GM12892 (cell line): ENCODE measurements at regions not wholly inside any gene's neighbourhood (a gene's known extent, or its start where the extent isn't known, plus 50 kb on each side); places are given as distances from the start of the nearest gene placed in this dataset.
A peak's percentile ranks its signal among the peaks of the same experiment; 100 is the strongest.

Source experiments
- DNase-seq: peaks from one replicate; pipeline ENCODE4 v3.0.0; 2011; ENCODE audit not compliant: insufficient read length
- FAIRE-seq: peaks from 2 replicates; lab custom pipeline; 2011; peaks lifted over from hg19 to GRCh38; lab: Jason Lieb, UNC
- POLR2A ChIP-seq: IDR thresholded peaks from 2 replicates; pipeline ENCODE4 v1.6.1; 2011; ENCODE audit warnings: low read depth, low read length, control low read depth
- POLR2AphosphoS5 ChIP-seq: IDR thresholded peaks from 2 replicates; pipeline ENCODE4 v1.6.1; 2011; ENCODE audit warnings: low read depth, low read length, control low read depth
- TAF1 ChIP-seq: IDR thresholded peaks from 2 replicates; pipeline ENCODE4 v1.6.1; 2011; ENCODE audit warnings: low read depth, mild to moderate bottlenecking, control low read depth, low read length, borderline replicate concordance

DNA sequence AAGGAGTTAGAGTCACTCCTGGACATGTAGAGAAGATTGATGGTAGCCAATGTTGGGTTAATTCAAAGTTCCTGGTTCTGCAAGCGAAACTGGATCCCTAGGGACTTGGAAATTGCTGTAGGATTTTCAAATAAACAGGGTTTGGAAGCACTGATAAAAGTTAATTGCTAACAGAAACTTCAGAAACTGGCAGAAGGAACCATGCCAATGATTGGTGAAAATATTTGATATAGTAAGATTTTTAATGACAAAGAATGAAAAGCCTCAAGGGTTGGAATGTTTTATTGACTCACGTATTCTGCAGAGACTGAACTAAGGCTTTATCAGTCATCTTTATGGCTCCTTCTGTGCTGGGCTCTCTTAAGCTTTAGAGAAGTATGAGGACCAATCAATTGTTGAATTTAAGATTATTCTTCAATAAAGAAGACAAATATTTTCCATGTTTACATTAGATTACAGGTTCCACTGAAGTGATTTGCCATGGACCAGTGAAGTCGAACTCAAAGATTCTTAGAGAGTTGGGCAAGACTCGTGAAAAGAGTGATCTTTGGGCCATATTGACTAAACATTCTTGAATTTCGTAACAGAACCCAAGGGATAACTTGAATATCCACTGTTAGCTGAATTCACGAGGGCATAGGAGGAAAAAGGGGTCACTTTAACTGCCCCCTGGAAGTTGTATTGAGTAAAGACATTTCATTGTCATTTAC is 371.4 kb downstream of the HDGFL1 start:
- TF ChIP-seq POLR2AphosphoS5 (no peak), TAF1 (no peak), POLR2A (no peak)
- DNase-seq: no peak
- FAIRE-seq: no peak

DNA sequence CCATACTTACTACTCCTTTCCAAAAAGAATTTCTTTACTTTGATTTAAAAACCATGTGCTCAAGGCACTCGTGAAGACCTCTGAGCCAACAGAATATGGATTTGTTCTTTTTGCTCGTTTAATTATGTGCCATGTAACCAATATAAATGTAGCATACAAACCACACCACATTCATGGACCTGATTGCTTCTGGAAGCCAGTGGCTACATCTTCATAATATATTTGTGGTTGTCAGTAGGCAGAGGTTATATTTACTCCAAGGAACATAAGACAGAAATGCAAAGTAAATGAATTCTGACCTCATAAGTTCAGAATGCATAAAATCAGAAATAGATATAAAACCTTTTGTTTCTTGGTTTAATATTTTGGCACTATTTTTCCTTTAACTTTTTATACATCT is 373.0 kb downstream of the HDGFL1 start:
- DNase-seq (no peak), FAIRE-seq (no peak)
- TF ChIP-seq TAF1 (no peak), POLR2A (no peak), POLR2AphosphoS5 (no peak)

DNA sequence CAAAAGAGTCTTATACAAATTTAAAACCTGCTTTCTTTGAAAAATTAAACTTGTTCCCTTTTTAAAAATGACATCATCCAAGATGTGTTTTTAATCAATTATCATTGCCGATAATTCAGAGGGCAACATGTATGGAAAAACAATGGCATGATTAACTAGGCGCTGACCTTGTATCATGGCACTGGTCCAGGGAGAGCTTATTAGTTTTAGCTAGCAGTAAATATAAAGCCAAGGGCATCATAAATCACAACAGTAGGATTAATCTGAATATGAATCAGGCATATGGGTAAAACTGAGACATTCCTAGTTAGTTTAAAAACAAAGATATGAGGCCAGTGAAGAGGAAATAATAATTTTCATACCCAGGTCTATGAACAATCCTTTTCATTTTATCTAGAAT is 374.0 kb downstream of the HDGFL1 start:
- no peak for TF ChIP-seq TAF1
- TF ChIP-seq POLR2AphosphoS5: no peak
- TF ChIP-seq POLR2A: no peak
- FAIRE-seq: no peak

DNA sequence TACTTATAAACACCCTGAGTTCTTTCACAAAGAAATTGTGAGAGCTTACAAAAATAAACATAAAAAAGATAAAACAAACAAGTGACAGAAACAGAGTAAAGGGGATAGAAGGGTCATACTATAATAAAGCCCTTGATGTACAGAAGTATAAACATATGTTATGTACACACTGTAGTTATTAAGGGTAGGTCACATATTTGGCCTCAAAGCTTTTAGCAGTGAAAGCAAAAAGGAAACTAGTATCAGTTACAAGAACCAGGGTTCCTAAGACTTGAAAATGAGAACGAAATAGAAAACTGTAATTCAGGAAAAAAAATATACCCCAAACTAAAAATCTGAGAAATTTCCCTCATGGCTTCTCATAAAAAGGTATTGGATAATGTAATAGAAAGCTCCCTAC is 380.6 kb downstream of the HDGFL1 start:
- FAIRE-seq: no peak
- DNase-seq: no peak

More for the DNA sequence above, 374.0 kb downstream of the HDGFL1 start:
- DNase-seq: no peak

DNA sequence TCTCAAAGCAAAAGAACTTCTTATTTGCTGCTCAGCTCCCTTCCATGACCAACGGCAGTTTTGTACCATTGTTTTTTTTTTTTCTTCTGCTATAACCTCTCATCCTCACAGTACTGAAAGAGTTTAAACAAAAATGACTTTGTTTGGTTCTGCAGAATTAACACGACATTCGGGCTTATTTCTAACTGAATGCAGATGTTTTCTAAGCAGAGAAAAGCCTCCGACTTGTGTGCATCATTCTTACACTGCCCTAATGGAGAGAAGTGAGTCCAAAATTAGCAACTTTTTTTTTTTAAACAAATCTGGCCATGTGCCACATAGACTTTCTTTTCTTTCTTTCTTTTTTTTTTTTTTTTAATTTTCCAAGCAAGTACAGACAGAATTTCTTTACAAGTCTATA is 382.7 kb downstream of the HDGFL1 start:
- no peak for DNase-seq
- TF ChIP-seq POLR2A: no peak
- no peak for TF ChIP-seq TAF1
- no peak for TF ChIP-seq POLR2AphosphoS5
- no peak for FAIRE-seq

More for the DNA sequence above, 380.6 kb downstream of the HDGFL1 start:
- TF ChIP-seq POLR2AphosphoS5: no peak
- no peak for TF ChIP-seq TAF1

DNA sequence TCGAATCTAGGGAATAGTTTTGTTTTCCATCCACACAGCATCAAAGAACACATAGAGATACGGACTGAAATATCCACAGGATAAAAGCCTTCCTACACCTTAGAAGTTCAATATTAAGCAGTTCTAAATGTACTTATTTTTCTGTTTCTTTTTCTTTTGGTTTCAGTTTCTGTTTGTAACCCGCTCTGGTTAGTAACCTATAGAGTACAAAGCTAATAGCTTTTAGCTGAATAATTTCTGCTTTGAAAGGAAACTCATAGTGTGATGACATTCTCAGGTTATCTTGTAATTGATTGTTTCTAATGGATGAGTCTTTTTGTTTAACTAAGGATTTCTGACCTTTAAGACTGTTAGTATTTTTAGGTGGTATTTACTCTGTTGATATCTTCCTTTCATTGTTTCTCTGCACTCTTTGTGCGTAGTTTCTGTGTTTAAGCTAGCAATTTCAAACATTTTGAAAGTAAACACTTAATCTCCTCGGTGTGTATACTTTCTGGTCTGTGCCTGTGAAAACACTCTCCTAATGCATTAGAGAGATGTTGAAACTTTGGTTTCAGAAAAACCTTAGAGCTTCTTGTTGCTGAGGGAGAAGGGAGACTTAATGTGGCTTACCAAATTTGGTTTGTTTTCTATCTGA is 385.5 kb downstream of the HDGFL1 start:
- FAIRE-seq (peak; percentile 62), DNase-seq (no peak)
- TF ChIP-seq TAF1 (no peak), POLR2AphosphoS5 (no peak), POLR2A (no peak)

DNA sequence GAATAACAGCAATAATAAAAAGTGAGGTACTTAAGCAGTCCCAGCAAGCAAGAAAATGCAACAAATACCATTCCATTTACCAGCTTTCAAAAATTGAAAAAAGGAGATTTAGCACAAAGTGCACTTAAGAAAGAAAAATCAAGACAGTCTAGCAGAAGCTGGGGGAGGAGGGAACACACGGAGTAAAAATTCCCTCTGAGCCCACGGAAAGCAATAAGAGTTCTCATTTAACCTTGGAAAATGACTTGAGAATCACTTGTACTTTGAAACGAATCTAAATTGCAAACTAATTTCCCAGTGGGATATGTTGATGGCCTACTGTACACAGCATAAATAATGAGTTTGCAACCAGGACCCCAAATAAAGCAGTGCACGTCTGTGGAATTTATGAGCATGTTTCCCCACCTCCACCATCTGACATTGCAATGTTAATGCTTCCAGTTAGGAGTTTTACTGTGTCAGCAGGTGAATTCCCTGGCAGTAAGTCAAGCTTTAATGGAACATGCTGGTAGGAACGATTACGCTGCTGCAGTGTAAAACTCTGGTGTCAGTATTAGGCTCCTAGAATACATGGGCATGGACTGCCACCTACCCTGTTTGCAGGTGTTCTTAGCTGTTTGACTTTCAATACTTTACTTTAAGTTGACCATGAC is 386.8 kb downstream of the HDGFL1 start:
- DNase-seq: no peak
- FAIRE-seq: peak; percentile 73
- TF ChIP-seq POLR2A (no peak), POLR2AphosphoS5 (no peak), TAF1 (no peak)

DNA sequence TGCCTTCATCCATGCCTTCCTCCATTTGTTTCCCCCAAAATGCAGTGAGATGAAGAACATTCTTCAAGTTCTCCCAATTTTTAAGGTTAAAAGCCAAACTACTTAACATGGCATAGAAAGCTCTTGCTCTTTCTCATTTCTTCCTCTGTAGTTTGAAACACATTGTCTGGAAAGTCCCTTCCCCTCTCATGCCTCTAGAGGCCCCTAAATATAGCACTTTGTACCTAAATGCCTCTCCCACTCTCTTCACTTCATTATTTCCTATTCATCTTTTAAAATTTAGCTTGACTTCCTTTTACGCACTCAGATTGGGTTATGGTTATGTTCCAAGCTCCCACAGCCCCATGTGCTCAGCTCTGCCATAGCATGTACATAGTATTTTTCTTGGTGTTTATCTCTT is 389.3 kb downstream of the HDGFL1 start:
- FAIRE-seq: no peak
- no peak for DNase-seq
- no peak for TF ChIP-seq TAF1
- TF ChIP-seq POLR2A: no peak
- TF ChIP-seq POLR2AphosphoS5: no peak

DNA sequence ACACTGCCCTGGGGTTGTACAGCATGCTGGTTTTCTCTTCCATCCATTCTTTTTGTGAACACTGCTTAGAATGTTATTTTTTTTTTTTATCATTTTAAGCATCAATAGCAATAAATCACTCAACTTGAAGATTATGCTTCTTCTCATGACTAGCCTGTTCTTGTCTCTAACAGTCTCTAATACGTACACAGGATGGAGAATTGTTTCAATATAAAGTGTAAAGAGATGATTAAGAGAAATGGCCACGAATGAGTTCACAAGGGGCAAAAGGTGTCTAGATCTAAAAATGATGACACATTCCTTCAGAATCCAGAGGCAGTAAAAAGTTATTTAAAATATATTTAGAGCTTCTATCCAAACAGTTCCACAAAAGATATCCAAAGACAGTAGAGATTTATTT is 390.2 kb downstream of the HDGFL1 start:
- TF ChIP-seq TAF1 (no peak), POLR2A (no peak), POLR2AphosphoS5 (no peak)
- DNase-seq: no peak
- FAIRE-seq: no peak

DNA sequence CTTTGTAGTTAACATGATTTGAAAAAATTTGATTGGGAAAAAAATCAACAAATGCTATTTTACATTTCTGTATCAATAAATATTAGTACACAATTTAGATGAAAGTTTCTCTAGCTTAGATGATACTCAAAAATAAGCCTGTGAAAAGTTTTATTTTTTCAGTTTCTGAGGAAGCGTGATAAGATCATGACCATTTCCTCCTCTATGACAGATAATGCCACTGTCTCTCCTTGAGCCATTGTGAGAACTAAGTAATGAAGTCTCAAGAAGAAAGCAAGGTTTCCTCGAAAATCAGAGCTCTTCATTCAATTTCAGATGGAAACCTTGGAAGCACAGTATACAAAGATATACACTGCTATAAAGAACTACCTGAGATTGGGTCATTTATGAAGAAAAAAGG is 395.0 kb downstream of the HDGFL1 start:
- no peak for FAIRE-seq
- TF ChIP-seq POLR2AphosphoS5 (no peak), POLR2A (no peak), TAF1 (no peak)
- DNase-seq: no peak

DNA sequence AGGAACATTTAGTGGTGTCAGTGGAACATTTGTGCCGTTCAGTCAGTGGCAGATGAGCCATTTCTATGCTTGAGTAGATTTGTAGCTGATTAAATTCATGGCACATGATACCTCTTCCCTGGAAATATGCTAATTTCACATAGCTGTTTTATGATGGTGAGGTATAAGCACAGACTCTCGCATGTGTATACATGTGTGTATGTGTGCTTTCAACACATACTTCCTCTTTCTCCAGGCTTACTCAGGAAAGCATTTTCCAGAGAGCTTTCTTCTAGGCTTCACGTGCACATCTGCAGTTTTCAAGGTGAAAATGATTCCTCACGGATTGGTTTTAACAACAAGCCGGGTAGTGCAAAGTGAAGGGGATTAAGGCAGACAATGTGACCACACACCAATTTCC is 396.5 kb downstream of the HDGFL1 start:
- no peak for FAIRE-seq
- TF ChIP-seq TAF1: no peak
- TF ChIP-seq POLR2AphosphoS5: no peak
- no peak for TF ChIP-seq POLR2A
- no peak for DNase-seq

DNA sequence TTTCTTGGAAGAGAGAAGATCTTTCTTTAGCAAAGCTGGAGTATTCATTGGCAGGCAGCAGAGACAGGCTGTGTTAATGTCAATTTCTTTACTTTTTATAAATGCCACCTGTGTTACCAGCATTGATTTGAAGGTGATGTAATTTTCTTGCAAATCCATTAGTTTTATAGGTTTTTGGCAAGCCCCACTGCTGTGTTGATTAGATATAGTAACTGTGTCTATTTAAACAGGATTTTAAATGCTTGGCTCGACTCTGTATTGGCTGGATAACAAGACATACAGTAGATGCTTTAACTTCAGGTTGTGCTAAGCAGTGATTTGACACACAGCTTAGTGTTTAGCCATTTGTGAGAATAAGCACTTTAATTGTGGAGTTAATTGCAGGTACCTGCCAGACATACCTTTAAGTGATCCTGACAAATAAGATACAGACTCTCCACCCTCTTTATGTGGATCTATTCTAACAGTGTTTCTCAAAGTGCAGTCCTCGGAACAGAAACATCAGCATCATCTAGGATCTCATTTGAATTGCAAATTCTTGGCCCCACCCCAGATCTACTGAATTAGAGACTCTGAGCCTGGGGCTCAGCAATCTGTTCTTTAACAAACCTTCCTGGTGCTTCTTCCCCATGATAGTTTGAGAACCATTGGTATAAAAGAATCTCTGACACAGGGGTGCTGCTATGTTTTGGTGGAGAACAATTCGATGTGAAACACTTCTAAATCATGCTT is 397.5 kb downstream of the HDGFL1 start:
- FAIRE-seq (no peak), DNase-seq (no peak)

More for the DNA sequence above, 397.5 kb downstream of the HDGFL1 start:
- TF ChIP-seq TAF1: no peak
- no peak for TF ChIP-seq POLR2A
- no peak for TF ChIP-seq POLR2AphosphoS5
